Activated T-helper 17 cell treated with anti-CD3 and anti-CD28 coated beads, Interleukin-2, amount 50 U/mL, for 72 hours (primary cell): ENCODE measurements at regions not wholly inside any gene's neighbourhood (a gene's known extent, or its start where the extent isn't known, plus 50 kb on each side); places are given as distances from the start of the nearest gene placed in this dataset.
"Not testable (repeated sequence)": the region's sequence is repeated elsewhere in the genome, so short reads cannot be mapped to it uniquely, and the experiment has no call there.

Source experiments
- ATAC-seq: fragments of 150-1000 bp; cut with Tn5 transposase; replicated peaks from 2 replicates; pipeline ENCODE4 v1.10.0; 2021; ENCODE audit warnings: mild to moderate bottlenecking, moderate library complexity
- H3K27ac Mint-ChIP-seq: one replicate; pipeline ENCODE4 v1.8.0; 2022; ENCODE audit warnings: mixed read lengths
- H3K27me3 Mint-ChIP-seq: one replicate; pipeline ENCODE4 v1.8.0; 2022; ENCODE audit warnings: mixed read lengths
- H3K36me3 Mint-ChIP-seq: one replicate; pipeline ENCODE4 v1.8.0; 2022; ENCODE audit warnings: low read depth, mild to moderate bottlenecking, mixed read lengths
- H3K4me1 Mint-ChIP-seq: one replicate; pipeline ENCODE4 v1.8.0; 2022; ENCODE audit warnings: mixed read lengths
- H3K4me3 Mint-ChIP-seq: one replicate; pipeline ENCODE4 v1.8.0; 2022; ENCODE audit warnings: mild to moderate bottlenecking, mixed read lengths
- H3K9me3 Mint-ChIP-seq: one replicate; pipeline ENCODE4 v1.8.0; 2022; ENCODE audit warnings: mixed read lengths

GRCh38 chr6:74715355-74716085, 490.3 kb downstream of the COL12A1 start:
- Mint-ChIP-seq H3K36me3 (no peaks in the 10 kb centered on the region), H3K27ac (no peak overlapping the region)

GRCh38 chr6:74713941-74714340, 491.9 kb downstream of the COL12A1 start:
- no peak overlapping the region for H3K4me3 Mint-ChIP-seq
- H3K9me3 Mint-ChIP-seq, result no peaks in the 10 kb centered on the region
- no peaks in the 10 kb centered on the region for H3K36me3 Mint-ChIP-seq
- H3K27me3 Mint-ChIP-seq, result no peaks in the 10 kb centered on the region
- no peak for ATAC-seq
- H3K27ac Mint-ChIP-seq, result no peak overlapping the region
- no peaks in the 10 kb centered on the region for H3K4me1 Mint-ChIP-seq

More at GRCh38 chr6:74715355-74716085, 490.3 kb downstream of the COL12A1 start:
- no peaks in the 10 kb centered on the region for H3K4me1 Mint-ChIP-seq
- ATAC-seq, result no peak
- no peak overlapping the region for H3K4me3 Mint-ChIP-seq
- H3K27me3 Mint-ChIP-seq, result no peaks in the 10 kb centered on the region
- peaks cover 6% of the 10 kb centered on the region for H3K9me3 Mint-ChIP-seq

GRCh38 chr6:74705451-74705850, 500.4 kb downstream of the COL12A1 start:
- Mint-ChIP-seq H3K27ac (no peak overlapping the region), H3K4me1 (no peaks in the 10 kb centered on the region), H3K36me3 (no peaks in the 10 kb centered on the region), H3K4me3 (no peak overlapping the region), H3K9me3 (peaks cover 11% of the 10 kb centered on the region), H3K27me3 (no peaks in the 10 kb centered on the region)
- no peak for ATAC-seq

GRCh38 chr6:74704540-74704939, 501.3 kb downstream of the COL12A1 start:
- H3K27ac Mint-ChIP-seq, H3K4me3 Mint-ChIP-seq, H3K36me3 Mint-ChIP-seq, H3K4me1 Mint-ChIP-seq, ATAC-seq, H3K27me3 Mint-ChIP-seq: not testable (repeated sequence)
- H3K9me3 Mint-ChIP-seq, result peaks cover 11% of the 10 kb centered on the region

- Mint-ChIP-seq H3K36me3 (no peaks in the 10 kb centered on the region), H3K27me3 (no peaks in the 10 kb centered on the region), H3K9me3 (peaks cover 8% of the 10 kb centered on the region), H3K27ac (no peak overlapping the region), H3K4me1 (no peaks in the 10 kb centered on the region), H3K4me3 (no peak overlapping the region)
- no peak for ATAC-seq
These were observed 515.5 kb downstream of the COL12A1 start for GRCh38 chr6:74690365-74690764.

GRCh38 chr6:74689601-74690000, 516.3 kb downstream of the COL12A1 start:
- Mint-ChIP-seq H3K9me3 (peaks cover 5% of the 10 kb centered on the region), H3K27ac (no peak overlapping the region), H3K4me1 (no peaks in the 10 kb centered on the region), H3K27me3 (no peaks in the 10 kb centered on the region), H3K4me3 (no peak overlapping the region), H3K36me3 (no peaks in the 10 kb centered on the region)
- ATAC-seq, result no peak

- Mint-ChIP-seq H3K4me3 (no peak overlapping the region), H3K27ac (no peak overlapping the region), H3K9me3 (peaks cover 8% of the 10 kb centered on the region), H3K4me1 (no peaks in the 10 kb centered on the region), H3K36me3 (no peaks in the 10 kb centered on the region), H3K27me3 (no peaks in the 10 kb centered on the region)
- ATAC-seq, result no peak
These were observed 528.4 kb downstream of the COL12A1 start for GRCh38 chr6:74677463-74677862.

- Mint-ChIP-seq H3K4me1 (no peaks in the 10 kb centered on the region), H3K27ac (no peak overlapping the region), H3K27me3 (no peaks in the 10 kb centered on the region), H3K4me3 (no peak overlapping the region), H3K9me3 (peaks cover 8% of the 10 kb centered on the region), H3K36me3 (no peaks in the 10 kb centered on the region)
- ATAC-seq, result no peak
These were observed 528.9 kb downstream of the COL12A1 start for GRCh38 chr6:74676906-74677305.

- no peaks in the 10 kb centered on the region for H3K27me3 Mint-ChIP-seq
- H3K4me1 Mint-ChIP-seq, result no peaks in the 10 kb centered on the region
- no peak overlapping the region for H3K4me3 Mint-ChIP-seq
- no peak overlapping the region for H3K27ac Mint-ChIP-seq
- peaks cover 8% of the 10 kb centered on the region for H3K9me3 Mint-ChIP-seq
- ATAC-seq, result no peak
- no peaks in the 10 kb centered on the region for H3K36me3 Mint-ChIP-seq
These were observed 531.5 kb downstream of the COL12A1 start for GRCh38 chr6:74674377-74674776.

GRCh38 chr6:74671558-74672025, 534.3 kb downstream of the COL12A1 start:
- Mint-ChIP-seq H3K4me1 (no peaks in the 10 kb centered on the region), H3K4me3 (no peak overlapping the region)

GRCh38 chr6:74658391-74658790, 547.5 kb downstream of the COL12A1 start:
- Mint-ChIP-seq H3K9me3 (peaks cover 9% of the 10 kb centered on the region), H3K27ac (no peak overlapping the region)

More at GRCh38 chr6:74671558-74672025, 534.3 kb downstream of the COL12A1 start:
- Mint-ChIP-seq H3K27me3 (no peaks in the 10 kb centered on the region), H3K27ac (no peak overlapping the region), H3K9me3 (peaks cover 11% of the 10 kb centered on the region), H3K36me3 (no peaks in the 10 kb centered on the region)
- no peak for ATAC-seq

GRCh38 chr6:74657931-74658330, 547.9 kb downstream of the COL12A1 start:
- Mint-ChIP-seq H3K9me3 (peaks cover 7% of the 10 kb centered on the region), H3K4me1 (no peaks in the 10 kb centered on the region), H3K27ac (no peak overlapping the region), H3K27me3 (no peaks in the 10 kb centered on the region), H3K4me3 (no peak overlapping the region), H3K36me3 (no peaks in the 10 kb centered on the region)
- no peak for ATAC-seq

More at GRCh38 chr6:74658391-74658790, 547.5 kb downstream of the COL12A1 start:
- no peaks in the 10 kb centered on the region for H3K27me3 Mint-ChIP-seq
- no peak for ATAC-seq
- no peaks in the 10 kb centered on the region for H3K4me1 Mint-ChIP-seq
- H3K4me3 Mint-ChIP-seq, result no peak overlapping the region
- no peaks in the 10 kb centered on the region for H3K36me3 Mint-ChIP-seq

- Mint-ChIP-seq H3K27ac (no peak overlapping the region), H3K27me3 (no peaks in the 10 kb centered on the region), H3K36me3 (no peaks in the 10 kb centered on the region)
These were observed 548.8 kb downstream of the COL12A1 start for GRCh38 chr6:74657011-74657410.

GRCh38 chr6:74656453-74656852, 549.4 kb downstream of the COL12A1 start:
- Mint-ChIP-seq H3K27me3 (no peaks in the 10 kb centered on the region), H3K27ac (no peak overlapping the region), H3K9me3 (peaks cover 4% of the 10 kb centered on the region), H3K4me3 (no peak overlapping the region), H3K4me1 (no peaks in the 10 kb centered on the region), H3K36me3 (no peaks in the 10 kb centered on the region)
- ATAC-seq, result no peak

More at GRCh38 chr6:74657011-74657410, 548.8 kb downstream of the COL12A1 start:
- ATAC-seq, result no peak
- Mint-ChIP-seq H3K9me3 (peaks cover 4% of the 10 kb centered on the region), H3K4me1 (no peaks in the 10 kb centered on the region), H3K4me3 (no peak overlapping the region)

GRCh38 chr6:74654296-74654695, 551.6 kb downstream of the COL12A1 start:
- Mint-ChIP-seq H3K27ac (no peak overlapping the region), H3K4me1 (no peaks in the 10 kb centered on the region), H3K9me3 (peaks cover 9% of the 10 kb centered on the region), H3K4me3 (no peak overlapping the region), H3K36me3 (no peaks in the 10 kb centered on the region), H3K27me3 (no peaks in the 10 kb centered on the region)
- no peak for ATAC-seq
